DMS 273 (cell line): ENCODE measurements at regions not wholly inside any gene's neighbourhood (a gene's known extent, or its start where the extent isn't known, plus 50 kb on each side); places are given as distances from the start of the nearest gene placed in this dataset.

ENCODE experiments used
- DNase-seq: peaks from one replicate; lab custom pipeline; 2025; ENCODE audit not compliant: unreplicated experiment; lab: John Stamatoyannopoulos, UW

GRCh38 chr1:24990136-24990535 is 60.1 kb upstream of the RUNX3 start:
- no peak for DNase-seq

- DNase-seq: no peak
Measured at GRCh38 chr1:24989082-24989481, 59.0 kb upstream of the RUNX3 start.

- DNase-seq: no peak
Measured at GRCh38 chr1:24988558-24988912, 58.5 kb upstream of the RUNX3 start.

- DNase-seq: no peak
Measured at GRCh38 chr1:24987875-24988557, 57.9 kb upstream of the RUNX3 start.

- no peak for DNase-seq
Measured at GRCh38 chr1:24987424-24987823, 57.3 kb upstream of the RUNX3 start.

GRCh38 chr1:24986372-24986965 is 56.4 kb upstream of the RUNX3 start:
- no peak for DNase-seq

- no peak for DNase-seq
Measured at GRCh38 chr1:24985737-24986136, 55.7 kb upstream of the RUNX3 start.

GRCh38 chr1:24984800-24985522 is 54.9 kb upstream of the RUNX3 start:
- DNase-seq: no peak

- no peak for DNase-seq
Measured at GRCh38 chr1:24984300-24984699, 54.2 kb upstream of the RUNX3 start.

GRCh38 chr1:24983006-24983680 is 53.1 kb upstream of the RUNX3 start:
- DNase-seq: no peak

- DNase-seq: no peak
Measured at GRCh38 chr1:24981631-24982005, 51.5 kb upstream of the RUNX3 start.

GRCh38 chr1:24980836-24981630 is 51.0 kb upstream of the RUNX3 start:
- no peak for DNase-seq
